OCI-LY1 (cell line): ENCODE measurements at regions not wholly inside any gene's neighbourhood (a gene's known extent, or its start where the extent isn't known, plus 50 kb on each side); places are given as distances from the start of the nearest gene placed in this dataset.

ENCODE experiments used
- EZH2 ChIP-seq: fragments of 200-600 bp; sonication (generic), shearing (Covaris generic); IDR thresholded peaks from 2 replicates; pipeline ENCODE4 v1.8.0; 2017; ENCODE audit warnings: borderline replicate concordance, mixed run types, mild to moderate bottlenecking, antibody characterized with exemption, low read length, moderate library complexity, mixed read lengths
- TF ChIP-seq, protein P1 (sequence below): fragments of 200-600 bp; sonication (generic), shearing (Covaris generic); IDR thresholded peaks from 2 replicates; pipeline ENCODE4 v1.5.1; 2017; ENCODE audit warnings: mild to moderate bottlenecking, antibody characterized with exemption, low read length, moderate library complexity, mixed read lengths

GRCh38 chr12:78697817-78698415 lies 166.7 kb upstream of the SYT1 start:
- TF ChIP-seq, protein P1, sequence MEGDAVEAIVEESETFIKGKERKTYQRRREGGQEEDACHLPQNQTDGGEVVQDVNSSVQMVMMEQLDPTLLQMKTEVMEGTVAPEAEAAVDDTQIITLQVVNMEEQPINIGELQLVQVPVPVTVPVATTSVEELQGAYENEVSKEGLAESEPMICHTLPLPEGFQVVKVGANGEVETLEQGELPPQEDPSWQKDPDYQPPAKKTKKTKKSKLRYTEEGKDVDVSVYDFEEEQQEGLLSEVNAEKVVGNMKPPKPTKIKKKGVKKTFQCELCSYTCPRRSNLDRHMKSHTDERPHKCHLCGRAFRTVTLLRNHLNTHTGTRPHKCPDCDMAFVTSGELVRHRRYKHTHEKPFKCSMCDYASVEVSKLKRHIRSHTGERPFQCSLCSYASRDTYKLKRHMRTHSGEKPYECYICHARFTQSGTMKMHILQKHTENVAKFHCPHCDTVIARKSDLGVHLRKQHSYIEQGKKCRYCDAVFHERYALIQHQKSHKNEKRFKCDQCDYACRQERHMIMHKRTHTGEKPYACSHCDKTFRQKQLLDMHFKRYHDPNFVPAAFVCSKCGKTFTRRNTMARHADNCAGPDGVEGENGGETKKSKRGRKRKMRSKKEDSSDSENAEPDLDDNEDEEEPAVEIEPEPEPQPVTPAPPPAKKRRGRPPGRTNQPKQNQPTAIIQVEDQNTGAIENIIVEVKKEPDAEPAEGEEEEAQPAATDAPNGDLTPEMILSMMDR = no peak
- no peak for TF ChIP-seq EZH2
